GM23248 (cell line): ENCODE measurements at regions not wholly inside any gene's neighbourhood (a gene's known extent, or its start where the extent isn't known, plus 50 kb on each side); places are given as distances from the start of the nearest gene placed in this dataset.

Experiments
- EZH2 ChIP-seq: fragments of 200-600 bp; sonication (generic); IDR thresholded peaks from 2 replicates; pipeline ENCODE4 v1.6.1; 2018; ENCODE audit warnings: antibody characterized with exemption, mild to moderate bottlenecking; ENCODE audit not compliant: insufficient read depth, poor library complexity, severe bottlenecking
- EZH2phosphoT487 ChIP-seq: fragments of 200-600 bp; sonication (generic); IDR thresholded peaks from 2 replicates; pipeline ENCODE4 v1.6.1; 2018; ENCODE audit warnings: antibody characterized with exemption, moderate library complexity, mild to moderate bottlenecking, low read depth; ENCODE audit not compliant: insufficient read depth

DNA sequence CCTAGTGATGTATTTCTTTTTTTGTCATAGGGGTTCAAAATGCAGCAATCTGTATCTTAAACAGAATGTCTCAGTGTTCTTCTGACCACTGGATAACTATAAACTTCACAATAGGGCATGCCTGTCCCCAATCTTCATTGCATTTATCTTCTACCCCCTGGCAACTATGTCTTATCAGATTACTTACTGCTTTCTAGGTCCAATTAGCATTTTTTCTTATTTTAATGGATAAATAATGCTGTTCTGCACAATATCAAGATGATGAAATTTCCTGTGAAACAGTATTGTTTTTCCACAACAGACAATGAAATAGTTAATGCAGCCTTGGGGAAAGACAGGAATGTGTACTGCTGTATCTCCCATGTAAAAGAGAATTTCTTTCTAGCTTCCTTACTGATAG lies 432.1 kb downstream of the NSUN3 start:
- no peak for TF ChIP-seq EZH2phosphoT487
- no peak for TF ChIP-seq EZH2
